IPS-18a (cell line): ENCODE measurements at regions not wholly inside any gene's neighbourhood (a gene's known extent, or its start where the extent isn't known, plus 50 kb on each side); places are given as distances from the start of the nearest gene placed in this dataset.

Source experiments
- H3K27ac ChIP-seq: one replicate; pipeline ENCODE4 v1.5.1; 2013; ENCODE audit warnings: low read length
- H3K27me3 ChIP-seq: one replicate; pipeline ENCODE4 v1.6.1; 2013; ENCODE audit warnings: mild to moderate bottlenecking, low read length; ENCODE audit not compliant: control insufficient read depth, insufficient read depth
- H3K36me3 ChIP-seq: one replicate; pipeline ENCODE4 v1.6.1; 2013; ENCODE audit warnings: low read depth, low read length; ENCODE audit not compliant: control insufficient read depth
- H3K4me1 ChIP-seq: one replicate; pipeline ENCODE4 v1.6.1; 2013; ENCODE audit warnings: low read depth, low read length; ENCODE audit not compliant: control insufficient read depth
- H3K4me3 ChIP-seq: one replicate; pipeline ENCODE4 v1.5.1; 2013; ENCODE audit warnings: low read length
- H3K9ac ChIP-seq: one replicate; pipeline ENCODE4 v1.6.1; 2013; ENCODE audit warnings: mild to moderate bottlenecking, low read length, moderate library complexity
- H3K9me3 ChIP-seq: one replicate; pipeline ENCODE4 v1.6.1; 2013; ENCODE audit warnings: low read depth, low read length; ENCODE audit not compliant: control insufficient read depth

DNA sequence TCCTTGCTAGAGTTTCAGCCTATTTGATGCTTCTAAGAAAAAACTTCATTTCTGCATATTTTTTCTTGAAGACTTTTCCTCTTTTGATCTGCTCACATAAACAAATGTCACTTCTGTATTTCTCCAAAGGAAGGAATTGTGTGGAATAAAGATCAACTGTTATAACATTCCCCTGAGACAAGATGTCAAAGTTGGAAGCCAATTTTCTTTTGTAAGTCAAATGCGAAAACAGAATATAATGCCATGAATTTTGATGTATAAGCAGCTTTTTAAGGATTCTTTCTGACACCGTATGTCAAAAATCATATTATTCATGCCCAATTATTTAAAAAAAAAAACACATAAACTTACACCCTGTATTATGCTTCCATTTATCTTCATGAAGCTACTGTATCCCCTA lies 70.3 kb upstream of the NHSL1 start:
- Histone ChIP-seq H3K36me3 (no peaks in the 10 kb centered on the region), H3K27me3 (peaks cover 7% of the 10 kb centered on the region), H3K9me3 (no peaks in the 10 kb centered on the region), H3K4me1 (peaks cover 26% of the 10 kb centered on the region), H3K4me3 (peak overlapping the region; percentile 73), H3K9ac (no peak overlapping the region), H3K27ac (no peak overlapping the region)

DNA sequence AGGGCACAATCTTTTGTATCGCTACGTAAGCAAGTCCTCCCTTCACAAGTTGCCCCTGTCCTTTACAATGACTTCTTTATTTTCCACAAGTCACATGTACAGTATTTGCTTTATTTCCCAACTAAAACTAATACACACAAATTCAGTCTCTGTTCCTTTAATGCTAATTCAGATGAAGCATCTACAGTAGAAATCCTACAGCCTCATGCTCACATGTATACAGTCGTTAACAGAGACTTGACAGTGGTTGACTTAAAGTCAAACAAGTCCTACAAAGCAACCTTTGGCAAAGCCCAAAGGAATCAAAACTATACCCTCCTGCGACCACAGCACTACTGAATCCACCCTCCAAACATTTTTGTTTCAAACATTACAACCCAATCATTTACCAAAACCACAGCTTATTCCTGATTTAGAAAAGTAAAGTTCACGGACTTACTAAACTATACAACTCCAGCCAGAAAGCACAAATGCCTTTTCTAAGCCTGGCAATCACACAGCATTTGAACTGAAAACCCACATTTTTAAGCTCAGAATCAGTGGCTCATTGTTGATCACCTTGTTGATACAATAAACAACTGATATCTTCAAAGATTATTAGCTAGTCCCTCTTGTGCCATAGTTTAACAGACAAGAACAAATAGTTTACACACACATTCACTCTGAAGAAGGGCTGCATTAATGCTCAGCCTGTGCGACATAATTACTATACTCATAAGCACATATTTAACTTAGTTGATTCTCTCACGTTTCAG lies 70.9 kb upstream of the NHSL1 start:
- Histone ChIP-seq H3K36me3 (no peaks in the 10 kb centered on the region), H3K9me3 (no peaks in the 10 kb centered on the region), H3K4me1 (peaks cover 26% of the 10 kb centered on the region), H3K27me3 (peaks cover 7% of the 10 kb centered on the region), H3K4me3 (peak overlapping the region; percentile 73), H3K27ac (no peak overlapping the region), H3K9ac (peak overlapping the region; percentile 78)

DNA sequence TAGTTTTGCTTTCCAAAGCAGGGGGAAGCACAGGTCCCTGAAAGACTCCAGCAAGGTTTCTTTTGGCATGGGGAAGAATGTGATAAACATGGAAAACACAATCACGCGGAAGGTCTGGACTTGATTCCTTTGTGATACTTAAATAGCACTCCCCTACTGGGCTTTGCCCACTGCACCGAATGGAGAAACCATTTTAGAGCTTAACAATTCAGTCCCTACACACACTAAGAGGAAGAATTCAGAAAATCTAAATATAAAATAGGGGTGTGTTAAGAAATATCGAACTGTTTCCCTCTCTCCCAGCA lies 71.4 kb upstream of the NHSL1 start:
- peaks cover 26% of the 10 kb centered on the region for H3K4me1 ChIP-seq
- peak overlapping the region; percentile 78 for H3K9ac ChIP-seq
- H3K4me3 ChIP-seq, result peak overlapping the region; percentile 73
- no peak overlapping the region for H3K27ac ChIP-seq
- H3K9me3 ChIP-seq, result no peaks in the 10 kb centered on the region
- no peaks in the 10 kb centered on the region for H3K36me3 ChIP-seq
- H3K27me3 ChIP-seq, result peaks cover 7% of the 10 kb centered on the region

DNA sequence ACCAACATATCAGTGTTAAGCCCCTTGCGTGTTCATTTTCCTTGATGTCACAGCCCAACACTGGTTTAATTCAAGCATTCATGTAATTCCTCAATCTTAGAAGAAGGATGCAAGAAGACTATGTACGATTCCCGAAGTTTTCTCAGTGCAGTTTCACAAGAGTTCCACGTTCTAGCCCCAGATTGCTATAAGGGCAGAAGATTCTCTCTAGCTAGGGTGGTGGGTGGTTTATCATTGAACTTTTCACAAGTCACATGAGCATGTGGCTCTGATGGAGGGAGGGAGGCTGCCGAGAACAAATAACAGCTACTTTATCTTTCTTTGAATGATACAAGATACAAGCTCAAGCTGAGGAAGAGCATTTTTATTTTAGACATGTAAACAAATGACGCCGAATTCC lies 71.9 kb upstream of the NHSL1 start:
- H3K9ac ChIP-seq, result peak overlapping the region; percentile 78
- no peaks in the 10 kb centered on the region for H3K36me3 ChIP-seq
- peak overlapping the region; percentile 73 for H3K4me3 ChIP-seq
- peaks cover 26% of the 10 kb centered on the region for H3K4me1 ChIP-seq
- no peaks in the 10 kb centered on the region for H3K9me3 ChIP-seq
- H3K27ac ChIP-seq, result no peak overlapping the region
- peaks cover 7% of the 10 kb centered on the region for H3K27me3 ChIP-seq

DNA sequence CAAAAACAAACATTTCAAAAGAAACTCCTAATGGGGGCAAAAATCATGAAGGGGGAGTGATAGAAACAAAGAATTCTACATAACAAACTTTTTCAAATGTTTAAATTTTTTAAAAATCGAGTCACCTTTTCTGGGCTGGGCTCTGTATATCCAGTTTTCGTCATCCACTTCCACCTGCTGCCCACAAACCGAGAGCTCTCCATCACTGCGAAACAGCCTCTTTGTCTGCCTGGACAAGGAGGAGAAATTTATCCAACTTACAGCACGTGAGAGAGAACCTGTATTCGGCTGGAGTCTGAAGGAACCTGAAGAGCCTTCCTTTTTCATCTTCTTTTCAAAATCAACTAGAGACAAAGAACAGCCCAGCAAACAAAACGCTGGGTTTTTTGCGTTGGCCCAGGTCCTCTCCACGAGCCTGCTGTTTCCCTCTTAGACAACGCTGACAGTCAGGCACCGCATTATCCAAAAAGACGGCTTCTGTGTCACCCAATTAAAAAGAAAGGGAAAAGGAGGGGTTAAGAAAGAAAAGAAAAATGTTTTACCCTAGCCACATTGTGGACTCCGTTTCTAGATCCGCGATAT lies 72.4 kb upstream of the NHSL1 start:
- H3K27ac ChIP-seq, result no peak overlapping the region
- H3K9ac ChIP-seq, result peak overlapping the region; percentile 78
- H3K36me3 ChIP-seq, result no peaks in the 10 kb centered on the region
- H3K4me3 ChIP-seq, result peak overlapping the region; percentile 73
- peaks cover 7% of the 10 kb centered on the region for H3K27me3 ChIP-seq
- peaks cover 26% of the 10 kb centered on the region for H3K4me1 ChIP-seq
- H3K9me3 ChIP-seq, result no peaks in the 10 kb centered on the region

DNA sequence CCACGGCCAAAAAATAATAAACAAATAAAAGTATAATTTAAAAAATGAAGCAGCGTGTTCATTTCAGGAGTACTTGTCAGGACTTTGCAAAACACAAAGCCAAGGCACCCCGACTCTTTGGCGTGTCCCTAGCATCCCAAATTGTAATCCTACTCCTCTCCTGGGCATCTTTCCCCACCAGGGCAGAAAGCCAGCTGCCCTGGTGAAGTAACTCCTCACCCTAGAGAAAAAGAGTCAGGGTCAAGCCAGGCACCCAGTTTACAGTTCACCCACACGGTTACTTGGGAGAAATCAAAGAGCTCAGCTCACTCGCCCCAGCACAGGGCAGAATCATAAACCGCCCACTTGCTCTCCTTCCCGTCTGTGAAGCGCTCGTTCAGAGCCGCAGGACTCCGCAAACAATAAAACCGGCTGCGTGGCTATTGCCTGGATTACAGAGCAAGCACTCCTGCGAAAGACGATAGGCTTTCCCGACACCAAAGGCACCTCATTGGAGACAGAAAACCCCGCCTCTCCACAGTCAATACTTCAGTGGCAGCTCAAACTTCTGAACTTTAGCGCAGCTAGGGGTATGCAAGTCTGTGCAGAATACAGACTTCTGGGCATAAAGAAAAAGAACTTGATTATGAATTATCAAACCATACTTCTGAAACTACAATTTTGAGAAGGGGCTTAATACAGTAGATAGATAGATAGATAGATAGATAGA lies 73.0 kb upstream of the NHSL1 start:
- Histone ChIP-seq H3K27me3 (peaks cover 7% of the 10 kb centered on the region), H3K9me3 (no peaks in the 10 kb centered on the region), H3K27ac (no peak overlapping the region), H3K4me1 (peaks cover 32% of the 10 kb centered on the region), H3K36me3 (no peaks in the 10 kb centered on the region), H3K9ac (peak overlapping the region; percentile 78), H3K4me3 (peak overlapping the region; percentile 73)

DNA sequence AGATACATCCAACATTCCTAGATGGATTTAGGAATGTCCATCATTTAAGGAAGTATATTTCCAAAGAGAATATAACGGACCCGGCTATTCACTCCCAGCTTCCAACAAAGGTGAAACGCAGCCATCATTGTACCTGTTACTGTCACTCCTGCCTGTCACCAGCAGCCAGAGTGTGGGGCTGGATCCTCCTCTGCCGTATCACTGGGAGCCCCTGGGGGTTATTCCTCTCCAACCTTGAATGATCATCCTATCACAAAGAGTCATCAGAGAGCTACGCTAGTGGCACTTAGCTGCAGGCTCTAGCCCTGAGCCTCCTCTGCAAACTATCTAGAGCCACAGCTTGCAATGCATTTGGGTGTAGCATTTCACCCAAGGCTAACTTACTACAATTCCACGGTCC lies 73.6 kb upstream of the NHSL1 start:
- Histone ChIP-seq H3K27me3 (peaks cover 7% of the 10 kb centered on the region), H3K9ac (no peak overlapping the region), H3K4me3 (peak overlapping the region; percentile 73), H3K9me3 (no peaks in the 10 kb centered on the region), H3K36me3 (no peaks in the 10 kb centered on the region), H3K4me1 (peaks cover 38% of the 10 kb centered on the region), H3K27ac (no peak overlapping the region)

DNA sequence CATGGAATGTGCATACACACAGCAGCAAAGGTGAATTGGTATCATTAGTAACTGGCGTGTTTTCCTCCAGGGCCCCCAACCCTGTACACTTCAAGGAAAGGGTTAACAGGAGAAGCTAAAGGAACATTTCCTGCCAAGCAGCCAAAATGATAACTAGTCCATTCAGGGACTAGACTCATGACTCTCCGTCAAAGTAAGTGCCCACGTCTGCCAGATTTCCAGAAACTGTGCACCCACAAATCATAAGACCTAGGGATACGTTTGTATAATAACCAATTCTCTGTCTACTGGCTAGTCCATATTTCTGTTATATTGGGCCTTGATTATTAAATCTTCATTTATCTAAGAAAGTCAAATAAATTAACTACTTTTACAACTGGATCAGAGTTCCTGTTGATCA lies 76.0 kb upstream of the NHSL1 start:
- Histone ChIP-seq H3K4me3 (no peak overlapping the region), H3K27ac (no peak overlapping the region), H3K4me1 (peaks cover 43% of the 10 kb centered on the region), H3K9me3 (no peaks in the 10 kb centered on the region), H3K27me3 (peaks cover 7% of the 10 kb centered on the region), H3K9ac (no peak overlapping the region), H3K36me3 (no peaks in the 10 kb centered on the region)

DNA sequence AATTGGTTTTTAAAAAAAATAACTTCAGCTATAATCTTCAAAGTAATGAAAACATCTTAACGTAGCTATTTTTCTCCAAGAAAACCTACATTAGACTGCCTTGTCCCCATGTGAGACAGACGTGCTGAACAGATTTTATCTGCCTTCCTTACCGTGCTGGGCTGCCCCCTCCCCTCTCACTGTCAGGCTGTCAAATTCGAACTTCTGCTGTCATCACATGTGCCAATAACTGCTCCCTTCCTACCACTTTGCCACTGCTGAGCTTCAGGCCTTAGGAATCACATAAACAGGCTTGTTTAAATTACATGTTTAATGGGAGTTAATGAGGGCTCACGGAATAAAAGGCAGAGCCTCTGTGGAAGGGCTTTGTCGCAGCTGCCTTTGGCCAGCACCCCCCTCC lies 77.0 kb upstream of the NHSL1 start:
- Histone ChIP-seq H3K27ac (no peak overlapping the region), H3K36me3 (no peaks in the 10 kb centered on the region), H3K4me1 (peaks cover 32% of the 10 kb centered on the region), H3K4me3 (no peak overlapping the region), H3K27me3 (peaks cover 4% of the 10 kb centered on the region), H3K9ac (no peak overlapping the region), H3K9me3 (no peaks in the 10 kb centered on the region)

DNA sequence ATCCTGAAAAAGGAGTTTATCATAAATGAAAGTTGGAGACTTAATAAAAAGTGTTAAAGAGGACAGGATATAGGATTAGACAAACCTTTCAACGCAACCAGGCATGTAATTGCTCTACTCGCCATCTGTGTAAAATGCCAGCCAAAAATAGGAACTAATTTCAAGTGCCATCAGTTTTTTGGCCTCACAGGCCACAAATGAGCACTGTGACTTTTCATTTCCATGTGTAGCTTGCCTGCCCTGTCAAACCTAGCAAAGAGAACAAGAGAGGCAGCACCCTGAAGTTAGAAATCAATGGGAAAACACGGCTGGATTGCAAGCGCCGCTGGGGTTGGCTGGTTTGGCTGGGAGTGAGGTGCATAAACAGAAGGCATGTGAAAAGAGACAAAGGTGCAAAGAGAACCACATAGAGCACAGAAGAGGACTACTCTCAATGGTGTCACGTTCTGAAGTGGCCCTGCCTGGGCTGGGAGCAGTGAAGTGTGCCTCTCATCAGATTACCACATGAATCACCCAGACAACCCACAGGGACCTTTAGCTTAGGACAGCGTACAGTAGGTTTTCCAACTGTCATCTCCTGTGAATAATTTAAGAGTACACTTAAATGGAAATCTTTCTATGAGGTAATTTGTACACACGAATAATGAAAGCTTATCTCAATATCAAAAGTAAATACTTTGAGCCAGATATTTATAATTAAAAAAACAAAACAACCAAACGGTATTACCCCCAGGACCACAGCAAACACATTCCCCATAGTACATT lies 78.0 kb upstream of the NHSL1 start:
- Histone ChIP-seq H3K27ac (no peak overlapping the region), H3K36me3 (no peaks in the 10 kb centered on the region), H3K4me1 (peaks cover 27% of the 10 kb centered on the region), H3K4me3 (no peak overlapping the region), H3K9me3 (no peaks in the 10 kb centered on the region), H3K27me3 (no peaks in the 10 kb centered on the region), H3K9ac (no peak overlapping the region)

DNA sequence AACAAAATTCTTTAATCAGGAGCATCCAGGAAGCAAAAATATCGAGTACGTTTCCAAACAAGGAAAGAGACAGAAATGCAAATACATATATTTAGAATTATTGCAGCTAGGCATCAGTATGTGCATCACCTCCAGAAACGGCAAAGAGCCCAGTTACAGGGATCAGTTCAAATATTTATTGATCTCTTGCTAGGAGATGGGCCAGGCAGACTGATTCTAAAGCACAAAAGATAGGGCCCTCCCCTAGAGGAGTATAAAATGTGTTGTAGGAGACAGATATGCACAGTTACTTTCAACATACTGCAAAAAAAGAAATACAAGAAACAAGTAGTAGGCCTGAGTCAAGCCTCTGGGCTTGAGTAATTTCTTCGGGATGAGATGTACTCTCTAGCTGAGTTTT lies 80.7 kb upstream of the NHSL1 start:
- H3K27me3 ChIP-seq, result no peaks in the 10 kb centered on the region
- H3K4me1 ChIP-seq, result peaks cover 21% of the 10 kb centered on the region
- no peak overlapping the region for H3K9ac ChIP-seq
- no peaks in the 10 kb centered on the region for H3K9me3 ChIP-seq
- no peak overlapping the region for H3K27ac ChIP-seq
- H3K4me3 ChIP-seq, result no peak overlapping the region
- H3K36me3 ChIP-seq, result no peaks in the 10 kb centered on the region
